MCF 10A (cell line): ENCODE measurements at regions not wholly inside any gene's neighbourhood (a gene's known extent, or its start where the extent isn't known, plus 50 kb on each side); places are given as distances from the start of the nearest gene placed in this dataset.

Source experiments
- BruUV-seq: library from RNA; stranded (reverse); fragments of 400-500 nt; replicated peaks from 2 replicates; lab custom pipeline; 2021; lab: Mats Ljungman, UMichigan
- CTCF ChIA-PET: fragments of 300-600 bp; sonication (Branson Sonifier 250); formaldehyde crosslinking; extraction: SDS; loops from one replicate; lab custom pipeline; 2021; ENCODE audit warnings: antibody characterized with exemption, inconsistent platforms; lab: Yijun Ruan, JAX
- POLR2A ChIA-PET: fragments of 300-600, 350-650 bp; sonication (Branson Sonifier 250); formaldehyde crosslinking; extraction: SDS; loops from one replicate; lab custom pipeline; 2020; ENCODE audit warnings: antibody characterized with exemption, inconsistent platforms; lab: Yijun Ruan, JAX
- DNase-seq: peaks from one replicate; pipeline ENCODE4 v3.0.0-alpha.2; 2018; ENCODE audit not compliant: unreplicated experiment
- H3K27ac Mint-ChIP-seq: one replicate; pipeline ENCODE4 v1.8.0; 2022; ENCODE audit warnings: mild to moderate bottlenecking, low read depth, mixed read lengths; ENCODE audit not compliant: unreplicated experiment
- H3K27me3 Mint-ChIP-seq: one replicate; pipeline ENCODE4 v1.8.0; 2022; ENCODE audit warnings: mixed read lengths; ENCODE audit not compliant: insufficient read depth, unreplicated experiment
- H3K36me3 Mint-ChIP-seq: one replicate; pipeline ENCODE4 v1.8.0; 2022; ENCODE audit warnings: mild to moderate bottlenecking, moderate library complexity, mixed read lengths; ENCODE audit not compliant: insufficient read depth, unreplicated experiment
- H3K4me1 Mint-ChIP-seq: one replicate; pipeline ENCODE4 v1.8.0; 2022; ENCODE audit warnings: mixed read lengths; ENCODE audit not compliant: insufficient read depth, unreplicated experiment
- H3K4me3 Mint-ChIP-seq: one replicate; pipeline ENCODE4 v1.8.0; 2022; ENCODE audit warnings: mild to moderate bottlenecking, moderate library complexity, mixed read lengths; ENCODE audit not compliant: unreplicated experiment
- H3K9me3 Mint-ChIP-seq: one replicate; pipeline ENCODE4 v1.8.0; 2022; ENCODE audit warnings: mixed read lengths; ENCODE audit not compliant: unreplicated experiment
- intact Hi-C: fragments of 100-400 bp; cut with micrococcal nuclease; formaldehyde crosslinking; loops from 2 replicates; pipeline ENCODE4 v1.14.1; 2022
- TF ChIP-seq, protein P1 (sequence below): fragments of 200-600 bp; IDR thresholded peaks from one replicate; pipeline ENCODE4 v1.8.0; 2022; ENCODE audit warnings: antibody characterized with exemption, mild to moderate bottlenecking; ENCODE audit not compliant: unreplicated experiment

DNA sequence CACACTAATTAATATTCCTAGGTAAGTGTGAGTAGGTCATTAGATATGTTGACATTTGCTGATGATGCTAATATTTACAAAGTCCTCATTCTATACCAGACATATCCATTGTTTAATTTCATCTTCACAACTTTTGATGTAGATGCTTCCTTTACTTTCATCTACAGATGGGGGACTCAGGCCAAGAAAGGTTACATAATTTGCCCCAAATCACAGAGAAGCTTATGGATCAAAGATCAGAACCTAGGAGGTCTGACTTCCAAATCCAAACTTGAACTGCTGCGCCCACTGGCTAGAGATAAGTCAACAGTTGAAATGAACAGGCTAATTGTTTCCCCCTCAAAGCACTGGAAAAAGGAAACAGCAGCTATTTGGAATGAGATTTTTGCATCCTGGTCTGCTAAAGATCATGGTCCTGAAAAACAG lies 95.6 kb upstream of the TMEM178A start:
- H3K4me1 Mint-ChIP-seq: peaks cover 20% of the 10 kb centered on the region
- H3K4me3 Mint-ChIP-seq: no peak overlapping the region
- DNase-seq: no peak
- H3K9me3 Mint-ChIP-seq: no peaks in the 10 kb centered on the region
- ChIA-PET CTCF (interaction anchor here (2.0 kb wide), 1 partner anchor 24 kb away, joined by 16 read pairs; no protein-coding TSS in a partner anchor), POLR2A (interaction anchor here (0.7 to 1.6 kb wide), 2 partner anchors 190 to 234 kb away, joined by 3 read pairs; no protein-coding TSS in a partner anchor)
- no peaks in the 10 kb centered on the region for H3K36me3 Mint-ChIP-seq
- TF ChIP-seq, protein P1, sequence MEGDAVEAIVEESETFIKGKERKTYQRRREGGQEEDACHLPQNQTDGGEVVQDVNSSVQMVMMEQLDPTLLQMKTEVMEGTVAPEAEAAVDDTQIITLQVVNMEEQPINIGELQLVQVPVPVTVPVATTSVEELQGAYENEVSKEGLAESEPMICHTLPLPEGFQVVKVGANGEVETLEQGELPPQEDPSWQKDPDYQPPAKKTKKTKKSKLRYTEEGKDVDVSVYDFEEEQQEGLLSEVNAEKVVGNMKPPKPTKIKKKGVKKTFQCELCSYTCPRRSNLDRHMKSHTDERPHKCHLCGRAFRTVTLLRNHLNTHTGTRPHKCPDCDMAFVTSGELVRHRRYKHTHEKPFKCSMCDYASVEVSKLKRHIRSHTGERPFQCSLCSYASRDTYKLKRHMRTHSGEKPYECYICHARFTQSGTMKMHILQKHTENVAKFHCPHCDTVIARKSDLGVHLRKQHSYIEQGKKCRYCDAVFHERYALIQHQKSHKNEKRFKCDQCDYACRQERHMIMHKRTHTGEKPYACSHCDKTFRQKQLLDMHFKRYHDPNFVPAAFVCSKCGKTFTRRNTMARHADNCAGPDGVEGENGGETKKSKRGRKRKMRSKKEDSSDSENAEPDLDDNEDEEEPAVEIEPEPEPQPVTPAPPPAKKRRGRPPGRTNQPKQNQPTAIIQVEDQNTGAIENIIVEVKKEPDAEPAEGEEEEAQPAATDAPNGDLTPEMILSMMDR: no peak
- intact Hi-C loops: no loop called here
- H3K27me3 Mint-ChIP-seq: no peaks in the 10 kb centered on the region
- no peak overlapping the region for H3K27ac Mint-ChIP-seq
- no TSS peak for BruUV-seq

DNA sequence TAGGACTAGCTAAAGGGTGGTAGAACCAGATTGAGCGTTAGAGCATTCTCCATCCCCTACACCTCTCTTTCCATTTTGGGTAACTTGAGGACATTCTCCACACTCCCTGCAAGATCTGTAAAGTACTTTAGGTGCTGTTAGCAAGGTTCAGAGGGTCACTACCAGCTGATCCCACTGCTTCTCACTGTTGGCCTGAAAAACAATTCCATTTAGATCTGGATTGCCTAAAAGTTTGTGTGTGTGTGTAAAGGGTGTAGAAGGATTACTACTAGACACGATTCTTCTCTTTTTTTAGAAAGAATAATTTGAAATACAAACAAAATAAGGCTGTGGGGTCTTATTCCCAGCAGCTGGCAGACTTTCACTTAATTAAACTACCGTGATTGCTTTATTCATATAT lies 95.1 kb upstream of the TMEM178A start:
- intact Hi-C loops: no loop called here
- ChIA-PET POLR2A (interaction anchor here (1.6 kb wide), 1 partner anchor 190 kb away, joined by 3 read pairs; no protein-coding TSS in a partner anchor), CTCF (interaction anchor here (2.0 kb wide), 1 partner anchor 23 kb away, joined by 16 read pairs; no protein-coding TSS in a partner anchor)
- TF ChIP-seq, protein P1: no peak
- no peak for DNase-seq
- Mint-ChIP-seq H3K4me3 (no peak overlapping the region), H3K27me3 (no peaks in the 10 kb centered on the region), H3K36me3 (no peaks in the 10 kb centered on the region), H3K4me1 (peaks cover 20% of the 10 kb centered on the region), H3K27ac (no peak overlapping the region), H3K9me3 (no peaks in the 10 kb centered on the region)
- no TSS peak for BruUV-seq

DNA sequence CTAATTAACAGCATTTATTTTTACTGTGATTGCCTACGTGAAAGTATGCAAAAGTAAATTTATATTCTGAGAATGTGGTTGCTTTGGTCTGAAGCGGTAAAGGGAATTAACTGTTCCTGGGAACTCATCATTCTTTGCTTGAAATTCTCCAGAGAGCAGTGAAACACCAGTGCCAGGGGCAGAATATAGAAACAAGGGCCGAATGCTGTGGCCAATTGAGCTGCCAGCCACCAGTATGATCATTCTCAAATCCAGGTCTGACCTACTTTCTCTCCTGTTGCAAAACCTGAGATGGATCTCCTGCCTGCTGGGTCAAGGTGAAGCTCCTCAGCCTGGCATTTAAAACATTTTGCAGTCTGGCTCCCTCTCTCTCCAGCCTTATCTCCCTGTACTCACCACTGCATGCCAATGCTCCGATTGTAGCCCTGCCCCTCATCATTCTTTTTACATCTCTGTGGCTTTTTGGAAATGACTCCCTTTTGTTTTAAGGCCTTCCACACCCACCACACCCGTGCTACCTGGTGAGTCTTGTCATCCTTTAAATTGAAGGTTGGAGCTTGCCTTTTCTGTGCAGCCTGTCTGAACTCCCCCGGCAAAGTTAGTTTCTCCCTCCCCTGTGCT lies 94.5 kb upstream of the TMEM178A start:
- peaks cover under 1% of the 10 kb centered on the region for H3K36me3 Mint-ChIP-seq
- no TSS peak for BruUV-seq
- TF ChIP-seq, protein P1: no peak
- no peak overlapping the region for H3K4me3 Mint-ChIP-seq
- H3K27ac Mint-ChIP-seq: peak overlapping the region; percentile 13
- no peaks in the 10 kb centered on the region for H3K9me3 Mint-ChIP-seq
- no peak for DNase-seq
- intact Hi-C loops: no loop called here
- H3K27me3 Mint-ChIP-seq: no peaks in the 10 kb centered on the region
- ChIA-PET POLR2A (interaction anchor here (1.6 kb wide), 1 partner anchor 191 kb away, joined by 3 read pairs; no protein-coding TSS in a partner anchor), CTCF (interaction anchor here (0.6 to 2.0 kb wide), 4 partner anchors 20 to 649 kb away, joined by 3 to 16 read pairs (median 3); no protein-coding TSS in a partner anchor)
- H3K4me1 Mint-ChIP-seq: peaks cover 20% of the 10 kb centered on the region

DNA sequence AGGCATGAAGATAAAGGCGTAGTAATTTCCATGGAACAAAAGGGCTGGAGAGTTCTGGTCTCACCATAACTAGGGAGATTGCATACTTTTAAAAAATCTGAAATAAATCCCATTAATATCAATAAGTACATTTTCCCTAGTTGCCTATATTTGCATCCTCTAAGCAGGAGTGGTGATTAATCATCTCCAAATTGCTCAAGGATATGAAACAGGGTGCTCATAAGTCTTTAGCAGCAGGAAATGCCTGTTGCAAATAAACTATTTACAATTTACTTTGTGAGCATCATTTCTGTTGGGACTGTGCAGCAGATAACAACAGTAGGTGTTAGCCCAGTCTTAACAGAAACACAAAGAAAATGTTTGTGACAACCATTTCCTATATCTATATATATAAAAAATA lies 92.4 kb upstream of the TMEM178A start:
- H3K9me3 Mint-ChIP-seq: no peaks in the 10 kb centered on the region
- no peak overlapping the region for H3K4me3 Mint-ChIP-seq
- POLR2A ChIA-PET: no interaction called here
- no TSS peak for BruUV-seq
- H3K27ac Mint-ChIP-seq: no peak overlapping the region
- H3K27me3 Mint-ChIP-seq: no peaks in the 10 kb centered on the region
- CTCF ChIA-PET: no interaction called here
- TF ChIP-seq, protein P1: no peak
- DNase-seq: no peak
- H3K4me1 Mint-ChIP-seq: peaks cover 17% of the 10 kb centered on the region
- intact Hi-C loops: no loop called here
- H3K36me3 Mint-ChIP-seq: peaks cover 4% of the 10 kb centered on the region
